GM12892 (cell line): ENCODE measurements at regions not wholly inside any gene's neighbourhood (a gene's known extent, or its start where the extent isn't known, plus 50 kb on each side); places are given as distances from the start of the nearest gene placed in this dataset.

Source experiments
- POLR2A ChIP-seq: IDR thresholded peaks from 2 replicates; pipeline ENCODE4 v1.6.1; 2011; ENCODE audit warnings: low read depth, low read length, control low read depth
- POLR2AphosphoS5 ChIP-seq: IDR thresholded peaks from 2 replicates; pipeline ENCODE4 v1.6.1; 2011; ENCODE audit warnings: low read depth, low read length, control low read depth

- TF ChIP-seq POLR2AphosphoS5 (no peak), POLR2A (no peak)
Observed at GRCh38 chr14:47921133-47921532, 245.7 kb upstream of the MDGA2 start.
